WTC11 (cell line): ENCODE measurements at regions not wholly inside any gene's neighbourhood (a gene's known extent, or its start where the extent isn't known, plus 50 kb on each side); places are given as distances from the start of the nearest gene placed in this dataset.

ENCODE experiments used
- ATAC-seq: fragments of 200-7000 bp; cut with Tn5 transposase; 2 replicates; pipeline ENCODE4 v1.10.0; 2021; ENCODE audit warnings: mild to moderate bottlenecking, moderate library complexity
- CTCF ChIA-PET: fragments of 300-600 bp; sonication (Branson Sonifier 250); formaldehyde crosslinking; loops from one replicate; lab custom pipeline; 2021; ENCODE audit warnings: antibody characterized with exemption; lab: Charles Lee
- POLR2A ChIA-PET: fragments of 350-600 bp; sonication (Branson Sonifier 250); formaldehyde crosslinking; loops from one replicate; lab custom pipeline; 2021; ENCODE audit warnings: antibody characterized with exemption; lab: Charles Lee
- DNase-seq: peaks from one replicate; pipeline ENCODE4 v3.0.0; 2021; ENCODE audit warnings: low spot score
- H3K27ac Mint-ChIP-seq: 2 replicates; pipeline ENCODE4 v1.8.0; 2021; ENCODE audit warnings: mixed read lengths
- H3K27me3 Mint-ChIP-seq: 2 replicates; pipeline ENCODE4 v1.8.0; 2021; ENCODE audit warnings: low read depth, mild to moderate bottlenecking, moderate library complexity, mixed read lengths
- H3K36me3 Mint-ChIP-seq: 2 replicates; pipeline ENCODE4 v1.8.0; 2021; ENCODE audit warnings: mixed read lengths
- H3K4me1 Mint-ChIP-seq: 2 replicates; pipeline ENCODE4 v1.8.0; 2022; ENCODE audit warnings: mixed read lengths
- H3K4me3 Mint-ChIP-seq: 2 replicates; pipeline ENCODE4 v1.8.0; 2021; ENCODE audit warnings: mild to moderate bottlenecking, moderate library complexity, mixed read lengths
- H3K9me3 Mint-ChIP-seq: 2 replicates; pipeline ENCODE4 v1.8.0; 2021; ENCODE audit warnings: mixed read lengths
- AR ChIP-seq: fragments of 250-450 bp; sonication (Bioruptor Pico); IDR thresholded peaks from 2 replicates; pipeline ENCODE4 v1.9.0; 2021; ENCODE audit warnings: mild to moderate bottlenecking
- ATF2 ChIP-seq: sonication (generic); formaldehyde crosslinking; IDR thresholded peaks from 2 replicates; pipeline ENCODE4 v1.8.1; 2022; ENCODE audit warnings: low read depth, missing genetic modification reagents, borderline replicate concordance
- E2F4 ChIP-seq: sonication (generic); formaldehyde crosslinking; IDR thresholded peaks from 2 replicates; pipeline ENCODE4 v1.8.1; 2022; ENCODE audit warnings: low read depth, mild to moderate bottlenecking, moderate library complexity, missing genetic modification reagents, borderline replicate concordance
- FOXP1 ChIP-seq: sonication (generic); formaldehyde crosslinking; IDR thresholded peaks from 2 replicates; pipeline ENCODE4 v1.8.0; 2022; ENCODE audit warnings: missing genetic modification reagents, mild to moderate bottlenecking, moderate library complexity, borderline replicate concordance
- HMGA2 ChIP-seq: fragments of 250-450 bp; sonication (Bioruptor Pico); IDR thresholded peaks from 2 replicates; pipeline ENCODE4 v1.4.0; 2021; ENCODE audit warnings: mild to moderate bottlenecking, moderate library complexity
- IRF1 ChIP-seq: sonication (generic); formaldehyde crosslinking; IDR thresholded peaks from 2 replicates; pipeline ENCODE4 v1.8.0; 2023; ENCODE audit warnings: missing genetic modification reagents
- JAZF1 ChIP-seq: fragments of 250-450 bp; sonication (Bioruptor Pico); IDR thresholded peaks from 2 replicates; pipeline ENCODE4 v1.9.0; 2021; ENCODE audit warnings: moderate library complexity, mild to moderate bottlenecking, inconsistent platforms
- MYBL2 ChIP-seq: sonication (generic); formaldehyde crosslinking; IDR thresholded peaks from 2 replicates; pipeline ENCODE4 v1.8.1; 2023; ENCODE audit warnings: mild to moderate bottlenecking, moderate library complexity, missing genetic modification reagents
- OVOL2 ChIP-seq: fragments of 250-450 bp; sonication (Bioruptor Pico); IDR thresholded peaks from 2 replicates; pipeline ENCODE4 v1.9.0; 2021; ENCODE audit warnings: mild to moderate bottlenecking, borderline replicate concordance
- RORB ChIP-seq: fragments of 250-450 bp; sonication (Bioruptor Pico); IDR thresholded peaks from 2 replicates; pipeline ENCODE4 v1.9.0; 2021; ENCODE audit warnings: mild to moderate bottlenecking
- SOX15 ChIP-seq: fragments of 250-450 bp; sonication (Bioruptor Pico); IDR thresholded peaks from 2 replicates; pipeline ENCODE4 v1.9.0; 2021; ENCODE audit warnings: mild to moderate bottlenecking
- ZNF232 ChIP-seq: sonication (generic); formaldehyde crosslinking; IDR thresholded peaks from 2 replicates; pipeline ENCODE4 v1.8.0; 2022; ENCODE audit warnings: mild to moderate bottlenecking, missing genetic modification reagents
- ZNF423 ChIP-seq: fragments of 250-450 bp; sonication (Bioruptor Pico); IDR thresholded peaks from 2 replicates; pipeline ENCODE4 v2.1.2; 2022; ENCODE audit warnings: mild to moderate bottlenecking, moderate library complexity
- TF ChIP-seq, protein P1 (sequence below): fragments of 250-450 bp; sonication (Bioruptor Pico); conservative IDR thresholded peaks from 2 replicates; pipeline ENCODE4 v1.9.0; 2021; ENCODE audit warnings: mild to moderate bottlenecking
- TF ChIP-seq, protein P2 (sequence below): fragments of 250-450 bp; sonication (Bioruptor Pico); IDR thresholded peaks from 2 replicates; pipeline ENCODE4 v2.1.2; 2022; ENCODE audit warnings: mild to moderate bottlenecking, moderate library complexity
- TF ChIP-seq, protein P3 (sequence below): sonication (generic); formaldehyde crosslinking; IDR thresholded peaks from 2 replicates; pipeline ENCODE4 v1.8.1; 2023; ENCODE audit warnings: mild to moderate bottlenecking, moderate library complexity, missing genetic modification reagents
- TF ChIP-seq, protein P4 (sequence below): sonication (generic); formaldehyde crosslinking; IDR thresholded peaks from 2 replicates; pipeline ENCODE4 v1.8.1; 2022; ENCODE audit warnings: mild to moderate bottlenecking, missing genetic modification reagents, moderate library complexity, borderline replicate concordance

DNA sequence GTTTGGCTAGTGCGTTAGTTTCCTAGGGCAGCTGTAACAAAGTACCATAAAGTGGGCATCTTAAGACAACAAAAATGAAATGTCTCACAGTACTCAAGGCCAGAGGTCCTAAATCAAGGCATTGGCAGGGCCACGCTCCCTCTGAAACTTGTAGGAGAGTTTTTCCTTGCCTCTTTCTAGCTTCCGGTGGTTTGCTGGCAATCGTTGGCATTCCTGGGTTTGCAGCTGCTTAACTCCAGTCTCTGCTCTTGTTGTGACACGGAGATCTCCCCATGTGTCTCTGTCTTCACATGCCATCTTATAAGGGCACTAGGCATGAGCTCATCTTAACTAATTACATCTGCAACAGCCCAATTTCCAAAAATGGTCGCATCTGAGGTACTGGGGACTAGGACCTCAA, 362.0 kb upstream of the BOD1L1 start (continued):
- TF ChIP-seq, protein P1, sequence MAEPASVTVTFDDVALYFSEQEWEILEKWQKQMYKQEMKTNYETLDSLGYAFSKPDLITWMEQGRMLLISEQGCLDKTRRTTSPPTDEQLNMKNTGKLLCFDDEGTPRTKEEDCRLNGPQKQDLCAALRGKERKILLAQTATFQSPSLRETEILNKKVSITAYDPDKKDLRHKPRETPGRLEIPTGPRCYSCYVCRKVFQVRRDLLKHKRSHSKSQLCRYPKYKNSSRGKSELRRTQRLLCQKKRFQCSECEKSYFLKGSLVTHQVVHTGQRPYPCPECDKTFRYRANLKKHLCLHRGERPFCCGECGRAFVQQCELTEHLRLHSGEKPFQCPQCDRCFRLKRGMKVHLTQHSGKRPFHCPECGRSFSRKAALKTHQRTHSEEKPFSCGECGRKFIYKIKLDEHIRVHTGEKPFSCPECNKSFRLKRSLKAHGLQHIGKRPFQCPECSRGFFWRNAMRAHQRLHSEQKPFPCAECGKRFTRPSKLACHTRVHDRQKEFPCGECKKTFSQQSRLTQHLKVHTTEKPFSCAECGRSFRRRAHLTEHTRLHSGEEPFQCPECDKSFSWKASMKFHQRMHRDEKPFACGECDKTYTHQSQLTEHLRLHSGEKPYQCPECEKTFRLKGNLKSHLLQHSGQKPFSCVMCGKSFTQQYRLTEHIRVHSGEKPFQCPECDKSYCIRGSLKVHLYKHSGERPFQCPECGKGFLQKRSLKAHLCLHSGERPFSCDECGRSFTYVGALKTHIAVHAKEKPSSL (CRISPR knock-in tag) = no peak
- TF ChIP-seq, protein P2, sequence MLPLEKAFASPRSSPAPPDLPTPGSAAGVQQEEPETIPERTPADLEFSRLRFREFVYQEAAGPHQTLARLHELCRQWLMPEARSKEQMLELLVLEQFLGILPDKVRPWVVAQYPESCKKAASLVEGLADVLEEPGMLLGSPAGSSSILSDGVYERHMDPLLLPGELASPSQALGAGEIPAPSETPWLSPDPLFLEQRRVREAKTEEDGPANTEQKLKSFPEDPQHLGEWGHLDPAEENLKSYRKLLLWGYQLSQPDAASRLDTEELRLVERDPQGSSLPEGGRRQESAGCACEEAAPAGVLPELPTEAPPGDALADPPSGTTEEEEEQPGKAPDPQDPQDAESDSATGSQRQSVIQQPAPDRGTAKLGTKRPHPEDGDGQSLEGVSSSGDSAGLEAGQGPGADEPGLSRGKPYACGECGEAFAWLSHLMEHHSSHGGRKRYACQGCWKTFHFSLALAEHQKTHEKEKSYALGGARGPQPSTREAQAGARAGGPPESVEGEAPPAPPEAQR (CRISPR knock-in tag) = no peak
- no peak for TF ChIP-seq RORB (CRISPR knock-in tag)

- no peak for DNase-seq
- H3K4me1 Mint-ChIP-seq = peaks cover 16% of the 10 kb centered on the region
- H3K27ac Mint-ChIP-seq = no peak overlapping the region
- no peak overlapping the region for H3K4me3 Mint-ChIP-seq
- H3K9me3 Mint-ChIP-seq = peaks cover 5% of the 10 kb centered on the region
- no peak for ATAC-seq
- CTCF ChIA-PET = no interaction called here
- POLR2A ChIA-PET = no interaction called here
- no peaks in the 10 kb centered on the region for H3K36me3 Mint-ChIP-seq
- H3K27me3 Mint-ChIP-seq = no peaks in the 10 kb centered on the region
- TF ChIP-seq ATF2 (CRISPR knock-in tag) = no peak
- TF ChIP-seq, protein P3, sequence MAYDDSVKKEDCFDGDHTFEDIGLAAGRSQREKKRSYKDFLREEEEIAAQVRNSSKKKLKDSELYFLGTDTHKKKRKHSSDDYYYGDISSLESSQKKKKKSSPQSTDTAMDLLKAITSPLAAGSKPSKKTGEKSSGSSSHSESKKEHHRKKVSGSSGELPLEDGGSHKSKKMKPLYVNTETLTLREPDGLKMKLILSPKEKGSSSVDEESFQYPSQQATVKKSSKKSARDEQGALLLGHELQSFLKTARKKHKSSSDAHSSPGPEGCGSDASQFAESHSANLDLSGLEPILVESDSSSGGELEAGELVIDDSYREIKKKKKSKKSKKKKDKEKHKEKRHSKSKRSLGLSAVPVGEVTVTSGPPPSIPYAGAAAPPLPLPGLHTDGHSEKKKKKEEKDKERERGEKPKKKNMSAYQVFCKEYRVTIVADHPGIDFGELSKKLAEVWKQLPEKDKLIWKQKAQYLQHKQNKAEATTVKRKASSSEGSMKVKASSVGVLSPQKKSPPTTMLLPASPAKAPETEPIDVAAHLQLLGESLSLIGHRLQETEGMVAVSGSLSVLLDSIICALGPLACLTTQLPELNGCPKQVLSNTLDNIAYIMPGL = no peak
- no peak for TF ChIP-seq JAZF1 (CRISPR knock-in tag)
- TF ChIP-seq IRF1 (CRISPR knock-in tag) = no peak
- TF ChIP-seq MYBL2 = no peak
- TF ChIP-seq ZNF232 (CRISPR knock-in tag) = no peak
- no peak for TF ChIP-seq AR
- TF ChIP-seq HMGA2 (CRISPR knock-in tag) = no peak
- TF ChIP-seq SOX15 (CRISPR knock-in tag) = no peak
- no peak for TF ChIP-seq ZNF423 (CRISPR knock-in tag)
- no peak for TF ChIP-seq FOXP1 (CRISPR knock-in tag)
- no peak for TF ChIP-seq E2F4 (CRISPR knock-in tag)
- TF ChIP-seq, protein P4, sequence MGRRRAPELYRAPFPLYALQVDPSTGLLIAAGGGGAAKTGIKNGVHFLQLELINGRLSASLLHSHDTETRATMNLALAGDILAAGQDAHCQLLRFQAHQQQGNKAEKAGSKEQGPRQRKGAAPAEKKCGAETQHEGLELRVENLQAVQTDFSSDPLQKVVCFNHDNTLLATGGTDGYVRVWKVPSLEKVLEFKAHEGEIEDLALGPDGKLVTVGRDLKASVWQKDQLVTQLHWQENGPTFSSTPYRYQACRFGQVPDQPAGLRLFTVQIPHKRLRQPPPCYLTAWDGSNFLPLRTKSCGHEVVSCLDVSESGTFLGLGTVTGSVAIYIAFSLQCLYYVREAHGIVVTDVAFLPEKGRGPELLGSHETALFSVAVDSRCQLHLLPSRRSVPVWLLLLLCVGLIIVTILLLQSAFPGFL (CRISPR knock-in tag) = no peak
- TF ChIP-seq OVOL2 (CRISPR knock-in tag) = no peak
These were observed 363.4 kb upstream of the BOD1L1 start for GRCh38 chr4:13990596-13991589.
